SK-N-DZ (cell line): ENCODE measurements at regions not wholly inside any gene's neighbourhood (a gene's known extent, or its start where the extent isn't known, plus 50 kb on each side); places are given as distances from the start of the nearest gene placed in this dataset.

ENCODE experiments used
- DNase-seq: peaks from one replicate; pipeline ENCODE4 v3.0.0-alpha.2; 2015; ENCODE audit warnings: low spot score

- DNase-seq: no peak
Measured at GRCh38 chr15:92304223-92304975, 89.3 kb upstream of the ST8SIA2 start.

- DNase-seq: no peak
Measured at GRCh38 chr15:92305343-92305742, 88.3 kb upstream of the ST8SIA2 start.

GRCh38 chr15:92306663-92307062, 87.0 kb upstream of the ST8SIA2 start:
- peak; percentile 72 for DNase-seq

- DNase-seq: no peak
Measured at GRCh38 chr15:92315144-92315543, 78.5 kb upstream of the ST8SIA2 start.

- no peak for DNase-seq
Measured at GRCh38 chr15:92315595-92316211, 78.0 kb upstream of the ST8SIA2 start.

GRCh38 chr15:92316586-92317295, 76.9 kb upstream of the ST8SIA2 start:
- DNase-seq: no peak

- no peak for DNase-seq
Measured at GRCh38 chr15:92320012-92320699, 73.5 kb upstream of the ST8SIA2 start.

- DNase-seq: no peak
Measured at GRCh38 chr15:92322566-92323355, 70.9 kb upstream of the ST8SIA2 start.

- no peak for DNase-seq
Measured at GRCh38 chr15:92323525-92323924, 70.2 kb upstream of the ST8SIA2 start.

- no peak for DNase-seq
Measured at GRCh38 chr15:92324101-92324963, 69.3 kb upstream of the ST8SIA2 start.

GRCh38 chr15:92326236-92326635, 67.4 kb upstream of the ST8SIA2 start:
- peak; percentile 42 for DNase-seq

- DNase-seq: no peak
Measured at GRCh38 chr15:92327033-92327432, 66.6 kb upstream of the ST8SIA2 start.

- no peak for DNase-seq
Measured at GRCh38 chr15:92328207-92328606, 65.5 kb upstream of the ST8SIA2 start.

GRCh38 chr15:92332125-92332899, 61.4 kb upstream of the ST8SIA2 start:
- DNase-seq: no peak

- DNase-seq: no peak
Measured at GRCh38 chr15:92333709-92334108, 60.0 kb upstream of the ST8SIA2 start.

GRCh38 chr15:92336419-92336987, 57.2 kb upstream of the ST8SIA2 start:
- DNase-seq: no peak

GRCh38 chr15:92339361-92339760, 54.3 kb upstream of the ST8SIA2 start:
- DNase-seq: no peak
